HUES48 (cell line): ENCODE measurements at regions not wholly inside any gene's neighbourhood (a gene's known extent, or its start where the extent isn't known, plus 50 kb on each side); places are given as distances from the start of the nearest gene placed in this dataset.

ENCODE experiments used
- H3K27ac ChIP-seq: one replicate; pipeline ENCODE4 v1.7.0; 2013; ENCODE audit warnings: low read depth, low read length, inconsistent platforms
- H3K27me3 ChIP-seq: 2 replicates; pipeline ENCODE4 v1.6.1; 2013; ENCODE audit warnings: mild to moderate bottlenecking, low read length; ENCODE audit not compliant: control insufficient read depth, insufficient read depth
- H3K36me3 ChIP-seq: 2 replicates; pipeline ENCODE4 v1.6.1; 2013; ENCODE audit warnings: low read length; ENCODE audit not compliant: control insufficient read depth, insufficient read depth
- H3K4me1 ChIP-seq: 2 replicates; pipeline ENCODE4 v1.6.1; 2013; ENCODE audit warnings: mild to moderate bottlenecking, low read length; ENCODE audit not compliant: control insufficient read depth, insufficient read depth
- H3K4me3 ChIP-seq: 2 replicates; pipeline ENCODE4 v1.5.1; 2013; ENCODE audit warnings: mild to moderate bottlenecking, low read depth, low read length
- H3K9ac ChIP-seq: 2 replicates; pipeline ENCODE4 v1.6.1; 2013; ENCODE audit warnings: mild to moderate bottlenecking, low read depth, low read length, moderate library complexity
- H3K9me3 ChIP-seq: 2 replicates; pipeline ENCODE4 v1.6.1; 2013; ENCODE audit warnings: low read length; ENCODE audit not compliant: control insufficient read depth, insufficient read depth

GRCh38 chr7:109276348-109276747 lies 706.7 kb downstream of the DNAJB9 start:
- H3K27ac ChIP-seq: no peak overlapping the region
- H3K27me3 ChIP-seq: no peaks in the 10 kb centered on the region
- no peaks in the 10 kb centered on the region for H3K9me3 ChIP-seq
- H3K9ac ChIP-seq: no peak overlapping the region
- no peaks in the 10 kb centered on the region for H3K36me3 ChIP-seq
- H3K4me1 ChIP-seq: no peaks in the 10 kb centered on the region
- no peak overlapping the region for H3K4me3 ChIP-seq

- H3K4me1 ChIP-seq: no peaks in the 10 kb centered on the region
- H3K27me3 ChIP-seq: no peaks in the 10 kb centered on the region
- no peak overlapping the region for H3K4me3 ChIP-seq
- 0 out of 2 replicates have a peak, but pooled peaks cover 5% of the 10 kb centered on the region for H3K9me3 ChIP-seq
- no peak overlapping the region for H3K27ac ChIP-seq
- H3K9ac ChIP-seq: no peak overlapping the region
- H3K36me3 ChIP-seq: no peaks in the 10 kb centered on the region
These were observed 713.1 kb downstream of the DNAJB9 start for GRCh38 chr7:109282726-109283125.

- H3K27ac ChIP-seq: no peak overlapping the region
These were observed 715.3 kb downstream of the DNAJB9 start for GRCh38 chr7:109284943-109285342.

GRCh38 chr7:109295158-109295557 lies 725.5 kb downstream of the DNAJB9 start:
- Histone ChIP-seq H3K4me3 (no peak overlapping the region), H3K9me3 (no peaks in the 10 kb centered on the region; the same call in 1 of the 2 replicates), H3K36me3 (no peaks in the 10 kb centered on the region), H3K4me1 (no peaks in the 10 kb centered on the region; the same call in 1 of the 2 replicates), H3K27ac (no peak overlapping the region), H3K9ac (no peak overlapping the region), H3K27me3 (no peaks in the 10 kb centered on the region)

More at GRCh38 chr7:109284943-109285342, 715.3 kb downstream of the DNAJB9 start:
- no peaks in the 10 kb centered on the region for H3K4me1 ChIP-seq
- no peak overlapping the region for H3K4me3 ChIP-seq
- H3K27me3 ChIP-seq: no peaks in the 10 kb centered on the region
- H3K9me3 ChIP-seq: 0 out of 2 replicates have a peak, but pooled peaks cover 5% of the 10 kb centered on the region
- no peak overlapping the region for H3K9ac ChIP-seq
- H3K36me3 ChIP-seq: no peaks in the 10 kb centered on the region

- Histone ChIP-seq H3K4me3 (no peak overlapping the region), H3K27ac (no peak overlapping the region), H3K9me3 (no peaks in the 10 kb centered on the region), H3K9ac (no peak overlapping the region), H3K4me1 (no peaks in the 10 kb centered on the region), H3K27me3 (no peaks in the 10 kb centered on the region), H3K36me3 (no peaks in the 10 kb centered on the region)
These were observed 739.1 kb downstream of the DNAJB9 start for GRCh38 chr7:109308816-109309215.

GRCh38 chr7:109309790-109310189 lies 740.1 kb downstream of the DNAJB9 start:
- Histone ChIP-seq H3K4me3 (no peak overlapping the region), H3K9ac (no peak overlapping the region), H3K36me3 (no peaks in the 10 kb centered on the region)

GRCh38 chr7:109318136-109318535 lies 748.5 kb downstream of the DNAJB9 start:
- Histone ChIP-seq H3K9me3 (no peaks in the 10 kb centered on the region), H3K27ac (no peak overlapping the region), H3K4me1 (no peaks in the 10 kb centered on the region), H3K4me3 (no peak overlapping the region), H3K9ac (no peak overlapping the region), H3K36me3 (no peaks in the 10 kb centered on the region), H3K27me3 (no peaks in the 10 kb centered on the region)

More at GRCh38 chr7:109309790-109310189, 740.1 kb downstream of the DNAJB9 start:
- no peaks in the 10 kb centered on the region for H3K27me3 ChIP-seq
- no peaks in the 10 kb centered on the region for H3K9me3 ChIP-seq
- no peak overlapping the region for H3K27ac ChIP-seq
- H3K4me1 ChIP-seq: no peaks in the 10 kb centered on the region

- Histone ChIP-seq H3K4me1 (no peaks in the 10 kb centered on the region), H3K9me3 (no peaks in the 10 kb centered on the region), H3K4me3 (no peak overlapping the region), H3K27me3 (no peaks in the 10 kb centered on the region), H3K36me3 (no peaks in the 10 kb centered on the region), H3K9ac (no peak overlapping the region), H3K27ac (no peak overlapping the region)
These were observed 753.2 kb downstream of the DNAJB9 start for GRCh38 chr7:109322833-109323232.

- H3K27me3 ChIP-seq: no peaks in the 10 kb centered on the region
- no peaks in the 10 kb centered on the region for H3K4me1 ChIP-seq
- H3K9ac ChIP-seq: no peak overlapping the region
- H3K36me3 ChIP-seq: no peaks in the 10 kb centered on the region
- H3K9me3 ChIP-seq: no peaks in the 10 kb centered on the region; the same call in 1 of the 2 replicates
- no peak overlapping the region for H3K4me3 ChIP-seq
- no peak overlapping the region for H3K27ac ChIP-seq
These were observed 761.7 kb downstream of the DNAJB9 start for GRCh38 chr7:109331423-109331822.

GRCh38 chr7:109335951-109336350 lies 766.3 kb downstream of the DNAJB9 start:
- Histone ChIP-seq H3K9me3 (no peaks in the 10 kb centered on the region), H3K27me3 (no peaks in the 10 kb centered on the region), H3K4me3 (no peak overlapping the region), H3K4me1 (no peaks in the 10 kb centered on the region), H3K36me3 (no peaks in the 10 kb centered on the region), H3K9ac (no peak overlapping the region), H3K27ac (no peak overlapping the region)

- Histone ChIP-seq H3K9ac (no peak overlapping the region), H3K27ac (no peak overlapping the region), H3K4me3 (no peak overlapping the region), H3K4me1 (no peaks in the 10 kb centered on the region), H3K27me3 (no peaks in the 10 kb centered on the region), H3K9me3 (no peaks in the 10 kb centered on the region), H3K36me3 (no peaks in the 10 kb centered on the region)
These were observed 766.9 kb downstream of the DNAJB9 start for GRCh38 chr7:109336531-109336930.

- Histone ChIP-seq H3K4me1 (no peaks in the 10 kb centered on the region), H3K9ac (no peak overlapping the region), H3K27me3 (no peaks in the 10 kb centered on the region), H3K36me3 (no peaks in the 10 kb centered on the region), H3K4me3 (no peak overlapping the region), H3K9me3 (no peaks in the 10 kb centered on the region), H3K27ac (no peak overlapping the region)
These were observed 774.0 kb downstream of the DNAJB9 start for GRCh38 chr7:109343678-109344077.
